ENCODE measurements at regions not wholly inside any gene's neighbourhood (a gene's known extent, or its start where the extent isn't known, plus 50 kb on each side); places are given as distances from the start of the nearest gene placed in this dataset.
A peak's percentile ranks its signal among the peaks of the same experiment; 100 is the strongest.

GRCh38 chr12:46492471-46493085, 120.0 kb upstream of the SLC38A2 start:
- no peaks in the 10 kb centered on the region for H3K27me3 ChIP-seq
- intact Hi-C loops (cut with DNase I; ENCODE audit: low total_unique reads): no loop called here
- H3K36me3 ChIP-seq: no peaks in the 10 kb centered on the region
- peak in 1 of 2 donors; percentile 18 for ATAC-seq
- no peak overlapping the region for H3K4me3 ChIP-seq
- in situ Hi-C loops (cut with MboI; ENCODE audit: low sequenced_read_pairs in 4 of 4): no loop called here
- H3K9me3 ChIP-seq: no peaks in the 10 kb centered on the region
- no peak for TF ChIP-seq POLR2A (IDR thresholded peaks at IDR 0.05)
- H3K4me1 ChIP-seq: peaks cover 34 to 38% of the 10 kb centered on the region in 2 donors
- H3K27ac ChIP-seq: peak overlapping the region in 2 of 4 donors; percentile 31 to 35
- no peak for DNase-seq

GRCh38 chr12:46491548-46491947, 119.0 kb upstream of the SLC38A2 start:
- TF ChIP-seq POLR2A (IDR thresholded peaks at IDR 0.05) (no peak), CTCF (IDR thresholded peaks at IDR 0.05 in 4 of 5, conservative IDR thresholded peaks at IDR 0.05 in 1 of 5) (no peak)
- H3K4me1 ChIP-seq: peaks cover 34 to 38% of the 10 kb centered on the region in 2 donors
- no peak overlapping the region for H3K4me3 ChIP-seq
- no peaks in the 10 kb centered on the region for H3K27me3 ChIP-seq
- ATAC-seq (no peak), DNase-seq (no peak)
- H3K36me3 ChIP-seq: no peaks in the 10 kb centered on the region
- intact Hi-C loops (cut with DNase I; ENCODE audit: low total_unique reads) (no loop called here), in situ Hi-C loops (cut with MboI; ENCODE audit: low sequenced_read_pairs in 4 of 4) (no loop called here)
- H3K27ac ChIP-seq: peak overlapping the region in 1 of 4 donors; percentile 35
- no peaks in the 10 kb centered on the region for H3K9me3 ChIP-seq

DNA sequence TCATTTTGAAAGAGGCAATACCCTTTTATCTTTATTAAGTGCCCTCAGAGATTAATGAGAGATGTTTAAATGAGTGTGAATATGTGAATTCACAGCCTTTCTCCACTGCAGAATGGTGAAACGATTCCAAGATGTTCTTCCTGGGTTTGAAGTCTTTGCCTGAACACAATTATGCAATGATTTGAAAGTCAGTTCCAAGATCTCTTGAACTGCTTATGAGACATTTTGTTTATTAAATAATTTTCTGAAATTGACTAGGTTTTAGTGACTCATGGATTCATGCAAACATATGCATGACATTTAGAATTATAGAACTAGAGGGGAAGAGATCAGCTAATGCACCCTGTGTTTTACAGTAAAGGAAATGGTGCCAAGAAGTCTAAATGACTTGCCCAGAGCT, 118.1 kb upstream of the SLC38A2 start:
- in situ Hi-C loops (cut with MboI; ENCODE audit: low sequenced_read_pairs in 4 of 4) (no loop called here), intact Hi-C loops (cut with DNase I; ENCODE audit: low total_unique reads) (no loop called here)
- H3K9me3 ChIP-seq: no peaks in the 10 kb centered on the region
- no peak for TF ChIP-seq CTCF (IDR thresholded peaks at IDR 0.05 in 4 of 5, conservative IDR thresholded peaks at IDR 0.05 in 1 of 5)
- no peak for TF ChIP-seq POLR2A (IDR thresholded peaks at IDR 0.05)
- peaks cover 34 to 38% of the 10 kb centered on the region in 2 donors for H3K4me1 ChIP-seq
- H3K4me3 ChIP-seq: no peak overlapping the region
- ATAC-seq: peak in 1 of 2 donors; percentile 57
- peak overlapping the region in 3 of 4 donors; percentile 2 to 47 (median 32) for H3K27ac ChIP-seq
- H3K27me3 ChIP-seq: no peaks in the 10 kb centered on the region
- no peak for DNase-seq
- H3K36me3 ChIP-seq: no peaks in the 10 kb centered on the region

GRCh38 chr12:46489951-46490388, 117.4 kb upstream of the SLC38A2 start:
- no peak for TF ChIP-seq CTCF (IDR thresholded peaks at IDR 0.05 in 4 of 5, conservative IDR thresholded peaks at IDR 0.05 in 1 of 5)
- no peak for TF ChIP-seq POLR2A (IDR thresholded peaks at IDR 0.05)
- DNase-seq (peak in 1 of 2 donors; percentile 19), ATAC-seq (no peak)
- intact Hi-C loops (cut with DNase I; ENCODE audit: low total_unique reads): no loop called here
- peak overlapping the region in 3 of 4 donors; percentile 2 to 47 (median 32) for H3K27ac ChIP-seq
- H3K4me1 ChIP-seq: peaks cover 34 to 38% of the 10 kb centered on the region in 2 donors
- in situ Hi-C loops (cut with MboI; ENCODE audit: low sequenced_read_pairs in 4 of 4): no loop called here
- H3K36me3 ChIP-seq: no peaks in the 10 kb centered on the region
- H3K9me3 ChIP-seq: no peaks in the 10 kb centered on the region
- no peak overlapping the region for H3K4me3 ChIP-seq
- no peaks in the 10 kb centered on the region for H3K27me3 ChIP-seq

DNA sequence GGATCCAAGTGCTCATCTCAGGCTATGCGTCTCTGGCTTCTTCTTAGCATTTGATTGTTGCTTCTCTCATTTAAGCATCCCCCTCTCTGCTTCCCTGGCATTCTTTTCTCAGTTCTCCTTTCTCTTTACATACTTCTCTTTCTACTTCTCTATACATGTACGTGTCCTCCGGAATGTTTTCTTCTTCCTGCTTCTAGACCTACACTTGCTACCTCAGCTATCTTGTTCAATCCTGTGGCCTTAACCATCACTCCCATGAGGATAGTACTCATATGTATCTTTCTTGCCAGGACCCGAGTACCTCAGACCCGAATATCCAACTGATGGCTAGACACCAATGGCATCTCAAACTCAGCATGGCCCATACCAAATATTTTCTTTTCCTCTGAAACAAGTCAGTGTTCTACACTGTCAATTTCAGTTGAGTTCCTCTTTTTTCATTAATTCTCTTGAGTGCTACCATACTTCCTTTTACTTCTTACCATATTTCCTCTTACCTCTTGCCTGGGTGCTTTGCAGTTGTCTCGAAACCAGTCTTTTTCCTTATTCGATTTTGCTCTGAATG, 115.1 kb upstream of the SLC38A2 start:
- Histone ChIP-seq H3K27ac (no peak overlapping the region), H3K36me3 (no peaks in the 10 kb centered on the region), H3K27me3 (no peaks in the 10 kb centered on the region), H3K9me3 (no peaks in the 10 kb centered on the region), H3K4me3 (no peak overlapping the region), H3K4me1 (peaks cover 26 to 31% of the 10 kb centered on the region in 2 donors)
- intact Hi-C loops (cut with DNase I; ENCODE audit: low total_unique reads) (no loop called here), in situ Hi-C loops (cut with MboI; ENCODE audit: low sequenced_read_pairs in 4 of 4) (no loop called here)
- no peak for TF ChIP-seq CTCF (IDR thresholded peaks at IDR 0.05 in 4 of 5, conservative IDR thresholded peaks at IDR 0.05 in 1 of 5)
- no peak for TF ChIP-seq POLR2A (IDR thresholded peaks at IDR 0.05)
- DNase-seq: no peak
- no peak for ATAC-seq
